HCT116 (cell line): ENCODE measurements at regions not wholly inside any gene's neighbourhood (a gene's known extent, or its start where the extent isn't known, plus 50 kb on each side); places are given as distances from the start of the nearest gene placed in this dataset.

Experiments used
- ATAC-seq: fragments of 200-7000 bp; cut with Tn5 transposase; 2 replicates; pipeline ENCODE4 v1.9.1; 2020; ENCODE audit warnings: mild to moderate bottlenecking, moderate library complexity
- BruUV-seq: library from RNA; stranded (reverse); fragments of 400-500 nt; replicated peaks from 2 replicates; lab custom pipeline; 2021; lab: Mats Ljungman, UMichigan
- CTCF ChIA-PET: fragments of 300-600 bp; sonication (Branson Sonifier 250); formaldehyde crosslinking; loops from one replicate; lab custom pipeline; 2021; ENCODE audit warnings: antibody characterized with exemption; lab: Charles Lee
- POLR2A ChIA-PET: fragments of 300-600, 350-600 bp; sonication (Branson Sonifier 250); formaldehyde crosslinking; loops from one replicate; lab custom pipeline; 2021; ENCODE audit warnings: antibody characterized with exemption; lab: Charles Lee
- RAD21 ChIA-PET, 2 experiments: fragments of 300-600 bp; sonication (Branson Sonifier 250); formaldehyde crosslinking; loops; one replicate each; lab custom pipeline; 2023; ENCODE audit warnings: low total read pairs in 2 of 2; ENCODE audit not compliant: uncharacterized antibody in 2 of 2, unreplicated experiment in 2 of 2, low non-redundant PET in 1 of 2; lab: Charles Lee
- DNase-seq: peaks from one replicate; pipeline ENCODE4 v3.0.0-alpha.2; 2010; ENCODE audit warnings: low read depth, low spot score
- H2AFZ ChIP-seq: fragments of 200-600 bp; shearing (Covaris generic), sonication (generic); 2 replicates; pipeline ENCODE4 v1.6.1; 2017; ENCODE audit warnings: low read depth, mixed run types, mixed read lengths, antibody characterized with exemption, low read length; ENCODE audit not compliant: poor library complexity, severe bottlenecking
- H3K27ac ChIP-seq: 2 replicates; pipeline ENCODE4 v1.5.1; 2012; ENCODE audit warnings: low read depth, low read length
- H3K27me3 ChIP-seq: fragments of 200-600 bp; sonication (generic); 2 replicates; pipeline ENCODE4 v1.6.1; 2016; ENCODE audit warnings: mixed run types, low read length, mixed read lengths; ENCODE audit not compliant: insufficient read depth
- H3K36me3 ChIP-seq, 2 experiments: fragments of 200-500 bp in 1 of 2; fragments of 200-600 bp in 1 of 2; sonication (Bioruptor generic) in 1 of 2; sonication (generic) in 1 of 2; 2 replicates each; pipeline versions ENCODE4 v1.5.1 to v1.6.1; 2014 to 2016; ENCODE audit warnings: low read length in 2 of 2, inconsistent platforms in 1 of 2, mixed read lengths in 1 of 2, mixed run types in 1 of 2; ENCODE audit not compliant: insufficient read depth in 2 of 2, control insufficient read depth in 1 of 2
- H3K4me1 ChIP-seq, 2 experiments: fragments of 200-600 bp in 1 of 2; sonication (generic) in 1 of 2; 2 replicates each; pipeline versions ENCODE4 v1.5.1 to v1.6.1; 2012 to 2017; ENCODE audit warnings: low read length in 2 of 2, inconsistent platforms in 1 of 2, mild to moderate bottlenecking in 1 of 2, mixed read lengths in 1 of 2, mixed run types in 1 of 2, moderate library complexity in 1 of 2; ENCODE audit not compliant: insufficient read depth in 2 of 2, control insufficient read depth in 1 of 2
- H3K4me2 ChIP-seq: fragments of 200-600 bp; sonication (generic); 2 replicates; pipeline ENCODE4 v1.6.1; 2017; ENCODE audit warnings: mixed run types, low read length, mixed read lengths
- H3K4me3 ChIP-seq, 2 experiments: fragments of 200-600 bp in 1 of 2; sonication (generic) in 1 of 2; replicated peaks in 1 of 2; 2 replicates each; pipeline ENCODE4 v1.5.1; 2011 to 2016; ENCODE audit warnings: low read length in 2 of 2, control low read depth in 1 of 2, low read depth in 1 of 2, mild to moderate bottlenecking in 1 of 2, mixed read lengths in 1 of 2, mixed run types in 1 of 2
- H3K79me2 ChIP-seq: fragments of 200-600 bp; sonication (generic); 2 replicates; pipeline ENCODE4 v1.6.1; 2017; ENCODE audit warnings: mild to moderate bottlenecking, mixed run types, low read length, moderate library complexity, mixed read lengths; ENCODE audit not compliant: insufficient read depth
- H3K9ac ChIP-seq: fragments of 200-600 bp; sonication (generic); 2 replicates; pipeline ENCODE4 v1.6.1; 2016; ENCODE audit warnings: low read length, mixed read lengths
- H3K9me2 ChIP-seq: fragments of 200-600 bp; sonication (generic), shearing (Covaris generic); 2 replicates; pipeline ENCODE4 v1.6.1; 2017; ENCODE audit warnings: mixed run types, mild to moderate bottlenecking, moderate library complexity; ENCODE audit not compliant: insufficient read depth
- H3K9me3 ChIP-seq, 2 experiments: fragments of 200-500 bp in 1 of 2; fragments of 200-600 bp in 1 of 2; sonication (Bioruptor generic) in 1 of 2; sonication (generic) in 1 of 2; 2 replicates each; pipeline ENCODE4 v1.6.1; 2014 to 2017; ENCODE audit warnings: low read length in 2 of 2, mixed read lengths in 2 of 2, inconsistent platforms in 1 of 2, low read depth in 1 of 2, mild to moderate bottlenecking in 1 of 2, mixed run types in 1 of 2, moderate library complexity in 1 of 2; ENCODE audit not compliant: control insufficient read depth in 1 of 2, insufficient read depth in 1 of 2
- H4K20me1 ChIP-seq: fragments of 200-600 bp; sonication (generic), shearing (Covaris generic); 2 replicates; pipeline ENCODE4 v1.6.1; 2017; ENCODE audit warnings: mixed run types, mild to moderate bottlenecking, moderate library complexity; ENCODE audit not compliant: insufficient read depth
- CBX3 ChIP-seq: IDR thresholded peaks from 2 replicates; pipeline ENCODE4 v1.6.1; 2012; ENCODE audit warnings: low read depth
- CEBPB ChIP-seq: IDR thresholded peaks from 2 replicates; pipeline ENCODE4 v1.6.1; 2012; ENCODE audit warnings: low read depth
- EGR1 ChIP-seq: IDR thresholded peaks from 2 replicates; pipeline ENCODE4 v1.6.1; 2012; ENCODE audit warnings: low read depth
- ELF1 ChIP-seq: IDR thresholded peaks from 2 replicates; pipeline ENCODE4 v1.6.1; 2012; ENCODE audit warnings: low read depth, borderline replicate concordance
- EZH2phosphoT487 ChIP-seq: fragments of 200-600 bp; IDR thresholded peaks from 2 replicates; pipeline ENCODE4 v1.6.1; 2018; ENCODE audit warnings: antibody characterized with exemption, borderline replicate concordance
- FOSL1 ChIP-seq: IDR thresholded peaks from 2 replicates; pipeline ENCODE4 v1.6.1; 2012; ENCODE audit warnings: low read depth
- JUND ChIP-seq: IDR thresholded peaks from 2 replicates; pipeline ENCODE4 v1.6.1; 2012
- SIN3A ChIP-seq: IDR thresholded peaks from 2 replicates; pipeline ENCODE4 v1.6.1; 2012; ENCODE audit warnings: low read depth
- SP1 ChIP-seq: IDR thresholded peaks from 2 replicates; pipeline ENCODE4 v1.6.1; 2012; ENCODE audit warnings: low read depth
- SRF ChIP-seq: IDR thresholded peaks from 2 replicates; pipeline ENCODE4 v1.6.1; 2012; ENCODE audit warnings: low read depth
- ZBTB33 ChIP-seq: IDR thresholded peaks from 2 replicates; pipeline ENCODE4 v1.6.1; 2011; ENCODE audit warnings: mild to moderate bottlenecking, low read length, moderate library complexity; ENCODE audit not compliant: insufficient replicate concordance; ENCODE audit errors: extremely low read depth
- ZFX ChIP-seq: fragments of 450-650 bp; IDR thresholded peaks from 2 replicates; pipeline ENCODE4 v1.6.1; 2017
- ZNF274 ChIP-seq: fragments of 200-500 bp; sonication (Bioruptor generic); IDR thresholded peaks from 2 replicates; pipeline ENCODE4 v1.6.1; 2014; ENCODE audit warnings: mild to moderate bottlenecking, low read depth, low read length, inconsistent platforms
- intact Hi-C: fragments of 100-400 bp; cut with micrococcal nuclease; formaldehyde crosslinking; loops from 2 replicates; pipeline ENCODE4 v1.10.0; 2022

- H3K9me2 ChIP-seq = no peaks in the 10 kb centered on the region
- intact Hi-C loops = no loop called here
- no peak overlapping the region for H2AFZ ChIP-seq
- no peak overlapping the region for H3K4me3 ChIP-seq
- TF ChIP-seq SIN3A = no peak
- no peak for TF ChIP-seq ZFX
- TF ChIP-seq EGR1 = no peak
- no peak for TF ChIP-seq FOSL1
- H3K4me2 ChIP-seq = no peak overlapping the region
- no peaks in the 10 kb centered on the region for H4K20me1 ChIP-seq
- no peaks in the 10 kb centered on the region for H3K36me3 ChIP-seq
- no peak overlapping the region for H3K9ac ChIP-seq
- H3K27ac ChIP-seq = no peak overlapping the region
- DNase-seq (no peak), ATAC-seq (no peak)
- H3K4me1 ChIP-seq = no peaks in the 10 kb centered on the region
- ChIA-PET CTCF (no interaction called here), POLR2A (no interaction called here), RAD21 (no interaction called here)
- H3K79me2 ChIP-seq = no peaks in the 10 kb centered on the region
- no TSS peak for BruUV-seq
- H3K27me3 ChIP-seq = no peaks in the 10 kb centered on the region
- 0 out of 4 replicates have a peak, but pooled peaks cover 4% of the 10 kb centered on the region in 2 experiments for H3K9me3 ChIP-seq
Observed at GRCh38 chr4:115357776-115358175, 244.4 kb upstream of the NDST4 start.

- Histone ChIP-seq H3K9me3 (0 out of 4 replicates have a peak, but pooled peaks cover 4% of the 10 kb centered on the region in 2 experiments), H3K4me2 (no peak overlapping the region), H3K9ac (no peak overlapping the region), H3K27ac (no peak overlapping the region), H3K27me3 (no peaks in the 10 kb centered on the region), H2AFZ (no peak overlapping the region), H3K9me2 (no peaks in the 10 kb centered on the region), H3K79me2 (no peaks in the 10 kb centered on the region), H3K4me1 (no peaks in the 10 kb centered on the region), H4K20me1 (no peaks in the 10 kb centered on the region), H3K4me3 (no peak overlapping the region), H3K36me3 (no peaks in the 10 kb centered on the region)
- intact Hi-C loops = no loop called here
- ChIA-PET RAD21 (no interaction called here), CTCF (no interaction called here), POLR2A (no interaction called here)
- DNase-seq (no peak), ATAC-seq (no peak)
- no peak for TF ChIP-seq CBX3
- no TSS peak for BruUV-seq
Observed at GRCh38 chr4:115356176-115356575, 242.8 kb upstream of the NDST4 start.

- Histone ChIP-seq H3K79me2 (no peaks in the 10 kb centered on the region), H4K20me1 (no peaks in the 10 kb centered on the region), H3K9me3 (0 out of 4 replicates have a peak, but pooled peaks cover 4% of the 10 kb centered on the region in 2 experiments), H3K4me1 (no peaks in the 10 kb centered on the region), H3K9me2 (no peaks in the 10 kb centered on the region), H3K9ac (no peak overlapping the region), H3K4me2 (no peak overlapping the region), H3K4me3 (no peak overlapping the region), H2AFZ (no peak overlapping the region), H3K36me3 (no peaks in the 10 kb centered on the region), H3K27ac (no peak overlapping the region), H3K27me3 (no peaks in the 10 kb centered on the region)
- ChIA-PET POLR2A (no interaction called here), RAD21 (no interaction called here), CTCF (no interaction called here)
- ATAC-seq (no peak), DNase-seq (no peak)
- intact Hi-C loops = no loop called here
- no TSS peak for BruUV-seq
- TF ChIP-seq JUND = no peak
- no peak for TF ChIP-seq ELF1
- no peak for TF ChIP-seq CBX3
- no peak for TF ChIP-seq ZFX
- TF ChIP-seq SRF = no peak
- no peak for TF ChIP-seq ZBTB33
- TF ChIP-seq CEBPB = no peak
- TF ChIP-seq SP1 = no peak
- TF ChIP-seq ZNF274 = no peak
- TF ChIP-seq EZH2phosphoT487 = no peak
Observed at GRCh38 chr4:115355329-115355728, 241.9 kb upstream of the NDST4 start.
